ENCODE measurements at regions not wholly inside any gene's neighbourhood (a gene's known extent, or its start where the extent isn't known, plus 50 kb on each side); places are given as distances from the start of the nearest gene placed in this dataset.

GRCh38 chr7:46784732-46785131 is 797.2 kb downstream of the TNS3 start:
- intact Hi-C loops (cut with DNase I; ENCODE audit: low total_unique reads), result no loop called here
- H3K4me3 ChIP-seq (ENCODE audit: low read depth, poor library complexity, severe bottlenecking), result no peak overlapping the region
- TF ChIP-seq POLR2A (IDR thresholded peaks at IDR 0.05) (no peak), CTCF (IDR thresholded peaks at IDR 0.05) (no peak)
- WGBS, 2 donors, result 83 to 89% methylated on average over 1 of the region's 1 CpG
- no peak for DNase-seq (ENCODE audit: low spot score in 2 of 2)

- no peak overlapping the region for H3K4me3 ChIP-seq (ENCODE audit: low read depth, poor library complexity, severe bottlenecking)
- DNase-seq (ENCODE audit: low spot score in 2 of 2), result no peak
- TF ChIP-seq CTCF (IDR thresholded peaks at IDR 0.05), result no peak
- TF ChIP-seq POLR2A (IDR thresholded peaks at IDR 0.05), result no peak
- WGBS, 2 donors, result 74 to 75% methylated on average over 2 of the region's 2 CpGs
- intact Hi-C loops (cut with DNase I; ENCODE audit: low total_unique reads), result no loop called here
These were observed 799.9 kb downstream of the TNS3 start for GRCh38 chr7:46781901-46782439.

GRCh38 chr7:46776790-46777189 is 805.1 kb downstream of the TNS3 start:
- WGBS, 2 donors, result 3 to 16% methylated on average over 1 of the region's 1 CpG
- TF ChIP-seq CTCF (IDR thresholded peaks at IDR 0.05), result no peak
- intact Hi-C loops (cut with DNase I; ENCODE audit: low total_unique reads), result no loop called here
- DNase-seq (ENCODE audit: low spot score in 2 of 2), result no peak
- no peak overlapping the region for H3K4me3 ChIP-seq (ENCODE audit: low read depth, poor library complexity, severe bottlenecking)

- WGBS, 2 donors, result 39 to 47% methylated on average over 2 of the region's 2 CpGs
- no peak overlapping the region for H3K4me3 ChIP-seq (ENCODE audit: low read depth, poor library complexity, severe bottlenecking)
- TF ChIP-seq CTCF (IDR thresholded peaks at IDR 0.05) (no peak), POLR2A (IDR thresholded peaks at IDR 0.05) (no peak)
- DNase-seq (ENCODE audit: low spot score in 2 of 2), result no peak
- intact Hi-C loops (cut with DNase I; ENCODE audit: low total_unique reads), result no loop called here
These were observed 806.1 kb downstream of the TNS3 start for GRCh38 chr7:46775776-46776175.

- DNase-seq (ENCODE audit: low spot score in 2 of 2), result no peak
- WGBS, 2 donors, result 81 to 97% methylated on average over 1 of the region's 1 CpG
- H3K4me3 ChIP-seq (ENCODE audit: low read depth, poor library complexity, severe bottlenecking), result no peak overlapping the region
- no peak for TF ChIP-seq POLR2A (IDR thresholded peaks at IDR 0.05)
- no peak for TF ChIP-seq CTCF (IDR thresholded peaks at IDR 0.05)
- intact Hi-C loops (cut with DNase I; ENCODE audit: low total_unique reads), result no loop called here
These were observed 806.9 kb downstream of the TNS3 start for GRCh38 chr7:46775020-46775419.

GRCh38 chr7:46774515-46774914 is 807.4 kb downstream of the TNS3 start:
- WGBS, 2 donors, result 83 to 86% methylated on average over 1 of the region's 1 CpG
- no peak for TF ChIP-seq CTCF (IDR thresholded peaks at IDR 0.05)
- no peak for TF ChIP-seq POLR2A (IDR thresholded peaks at IDR 0.05)
- H3K4me3 ChIP-seq (ENCODE audit: low read depth, poor library complexity, severe bottlenecking), result no peak overlapping the region
- peak in 1 of 2 donors; percentile 47 for DNase-seq (ENCODE audit: low spot score in 2 of 2)
- intact Hi-C loops (cut with DNase I; ENCODE audit: low total_unique reads), result no loop called here
